RPMI7951 (cell line): ENCODE measurements at regions not wholly inside any gene's neighbourhood (a gene's known extent, or its start where the extent isn't known, plus 50 kb on each side); places are given as distances from the start of the nearest gene placed in this dataset.

Experiments used
- DNase-seq: peaks from one replicate; pipeline ENCODE4 v3.0.0-alpha.2; 2012; ENCODE audit warnings: low read depth

DNA sequence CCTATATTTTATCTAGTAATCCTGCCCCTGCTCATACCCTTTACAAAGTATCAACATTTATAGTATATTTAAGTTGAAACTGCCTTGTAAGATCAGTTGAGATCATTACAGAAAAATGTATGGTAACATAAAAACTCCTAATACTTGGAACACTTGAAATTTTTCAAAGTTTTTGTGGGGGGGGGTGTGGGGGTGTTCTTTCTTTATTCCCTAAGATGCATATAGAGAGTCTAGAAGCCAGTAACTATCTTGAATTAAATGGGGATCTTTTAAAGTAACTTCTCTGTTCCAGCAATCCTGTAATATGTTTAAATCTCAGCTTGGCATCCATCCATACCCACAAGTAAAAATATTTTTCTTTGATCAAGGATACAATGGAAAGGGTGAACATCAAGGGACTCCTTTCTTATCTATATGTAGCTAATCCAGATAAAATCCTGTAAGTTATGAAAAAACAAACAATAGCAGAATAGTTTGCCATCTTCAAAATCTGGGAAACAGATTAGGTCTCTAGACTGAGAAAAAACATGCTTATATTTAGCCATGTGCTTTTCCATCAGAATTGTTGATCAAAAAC lies 455.3 kb downstream of the MEIS1 start:
- no peak for DNase-seq

- DNase-seq: no peak
Measured at GRCh38 chr2:66895206-66895605, 460.3 kb downstream of the MEIS1 start.

GRCh38 chr2:66896131-66896530 lies 461.2 kb downstream of the MEIS1 start:
- DNase-seq: no peak

DNA sequence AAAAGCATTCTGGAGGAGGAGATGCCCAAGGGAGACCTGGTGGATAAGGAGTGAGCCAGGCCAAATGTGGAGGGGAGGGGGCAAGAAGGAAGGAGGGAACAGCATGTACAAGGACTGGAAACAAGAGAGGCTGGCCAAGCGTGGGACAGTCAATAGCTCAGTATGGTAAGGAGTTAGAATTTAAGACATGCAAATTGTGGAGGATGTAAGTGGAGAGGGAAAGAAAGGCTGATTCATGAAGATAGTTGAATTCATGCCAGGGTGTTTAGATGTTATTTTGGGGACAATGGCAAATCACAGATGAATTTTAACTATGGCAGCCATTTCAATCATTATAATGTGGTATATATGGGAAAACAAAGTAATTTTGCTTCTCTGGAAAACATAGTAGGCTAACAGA lies 462.3 kb downstream of the MEIS1 start:
- DNase-seq: peak; percentile 65

GRCh38 chr2:66897691-66898150 lies 462.8 kb downstream of the MEIS1 start:
- no peak for DNase-seq

- no peak for DNase-seq
Measured at GRCh38 chr2:66899109-66899508, 464.2 kb downstream of the MEIS1 start.

GRCh38 chr2:66899648-66900047 lies 464.7 kb downstream of the MEIS1 start:
- DNase-seq: no peak

DNA sequence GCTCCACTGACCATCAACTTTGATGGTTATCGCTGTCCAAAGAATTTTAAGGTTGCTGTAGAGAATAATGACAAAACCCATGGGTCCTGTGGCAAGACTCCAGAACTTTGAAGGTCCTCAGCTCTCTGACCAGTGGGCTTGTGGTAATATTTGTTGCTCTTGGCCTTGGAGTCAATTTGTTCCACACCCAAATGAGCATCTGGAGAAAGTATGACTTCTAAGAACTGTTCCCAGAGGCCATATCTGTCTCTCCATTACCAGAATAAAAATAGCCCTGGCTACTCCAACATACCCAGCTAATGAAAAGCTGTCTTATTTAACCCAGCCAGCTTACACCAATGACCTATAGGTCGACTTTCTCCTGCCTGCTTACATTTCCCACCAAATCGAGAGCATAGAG lies 466.4 kb downstream of the MEIS1 start:
- peak; percentile 82 for DNase-seq

GRCh38 chr2:66903183-66903582 lies 468.3 kb downstream of the MEIS1 start:
- DNase-seq: no peak

DNA sequence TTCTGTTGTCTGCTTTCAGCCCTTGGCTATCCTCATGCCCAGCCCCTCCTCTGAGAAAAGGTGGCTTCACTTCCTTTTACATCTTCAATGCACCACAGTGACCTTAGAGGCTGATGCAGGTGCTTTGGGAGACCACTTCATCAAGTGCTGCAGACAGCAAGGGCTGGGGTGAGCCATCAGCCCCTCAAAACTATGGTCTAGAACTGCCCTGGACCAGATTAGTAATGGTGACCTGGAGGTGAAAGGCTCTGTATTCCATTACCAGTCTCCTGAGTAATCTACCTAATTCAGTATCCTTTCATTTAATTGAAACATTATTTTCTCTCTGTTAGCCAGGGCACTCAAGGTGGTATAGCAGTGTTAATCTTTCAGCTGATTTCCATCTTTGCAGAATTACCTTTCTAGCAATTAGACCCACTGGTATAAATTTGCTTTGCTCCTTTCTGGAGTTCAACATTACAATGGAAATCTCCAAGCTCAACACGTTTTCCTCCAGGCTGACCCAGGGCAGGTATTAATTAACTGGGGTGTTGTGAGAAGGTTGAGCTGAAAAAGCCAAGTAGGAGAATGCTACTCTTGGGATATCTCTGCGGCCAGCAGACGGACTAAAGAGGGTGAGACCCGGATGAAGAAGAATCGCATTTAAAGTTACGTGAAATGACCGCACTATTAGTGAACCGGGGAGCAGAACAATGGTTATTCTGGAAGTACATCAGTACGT lies 469.0 kb downstream of the MEIS1 start:
- no peak for DNase-seq

- DNase-seq: no peak
Measured at GRCh38 chr2:66915237-66915636, 480.3 kb downstream of the MEIS1 start.

DNA sequence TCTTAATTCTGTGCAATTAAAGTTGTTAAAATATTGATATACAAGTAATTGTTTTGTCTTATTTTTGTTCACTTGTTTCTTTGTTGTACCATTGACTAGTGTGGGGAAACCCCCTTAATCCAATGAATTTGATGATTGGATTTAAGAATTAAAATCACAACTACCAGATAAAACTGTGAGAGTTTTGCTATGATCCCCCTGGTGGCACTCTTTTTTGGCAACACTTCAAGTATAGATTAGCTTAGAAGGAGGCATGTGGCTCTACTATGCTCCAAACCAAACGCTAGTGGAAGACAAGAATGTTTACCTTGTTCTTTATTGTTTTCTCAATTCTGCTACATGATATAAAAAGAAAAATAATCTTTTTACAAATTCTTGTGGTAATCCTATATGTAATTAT lies 477.8 kb upstream of the ETAA1 start:
- no peak for DNase-seq

DNA sequence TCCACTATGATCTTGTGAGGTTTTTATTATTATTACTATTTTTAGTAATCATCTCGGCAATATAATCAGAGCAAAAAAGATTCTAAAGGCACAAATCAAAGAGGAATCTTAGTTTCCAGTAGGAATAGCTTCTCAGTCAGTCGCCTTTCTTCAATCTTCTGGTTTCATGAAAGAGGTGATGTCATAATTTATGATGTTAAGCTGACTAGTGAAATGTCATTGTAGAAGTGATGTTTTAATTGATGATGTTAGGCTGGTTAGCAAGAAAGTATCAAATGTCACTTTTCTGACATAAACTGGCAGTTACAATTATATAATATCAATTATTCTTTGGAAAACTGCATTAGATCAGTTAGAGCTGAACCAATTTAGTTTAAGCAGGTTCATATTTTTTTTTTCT lies 476.7 kb upstream of the ETAA1 start:
- no peak for DNase-seq

DNA sequence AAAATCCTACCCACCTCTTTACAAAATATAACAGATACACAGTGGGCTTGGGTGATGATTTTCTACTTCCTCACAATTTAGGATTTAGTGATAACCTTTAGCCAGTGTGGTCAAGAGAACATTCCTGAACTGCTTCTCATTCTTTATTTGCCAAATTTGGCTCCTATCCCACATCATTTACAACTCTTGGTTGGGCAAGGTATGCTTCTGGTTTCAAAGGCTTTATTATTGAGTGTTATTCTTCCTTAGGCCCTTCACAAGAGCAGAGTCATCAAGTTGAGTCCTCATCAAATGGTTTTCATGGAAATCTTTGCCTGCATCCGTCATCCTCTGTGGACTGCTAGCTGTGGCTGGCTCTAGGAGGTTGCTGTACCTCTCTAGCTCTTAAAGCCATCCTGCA lies 472.0 kb upstream of the ETAA1 start:
- DNase-seq: peak; percentile 67

GRCh38 chr2:66926594-66927112 lies 470.5 kb upstream of the ETAA1 start:
- no peak for DNase-seq

DNA sequence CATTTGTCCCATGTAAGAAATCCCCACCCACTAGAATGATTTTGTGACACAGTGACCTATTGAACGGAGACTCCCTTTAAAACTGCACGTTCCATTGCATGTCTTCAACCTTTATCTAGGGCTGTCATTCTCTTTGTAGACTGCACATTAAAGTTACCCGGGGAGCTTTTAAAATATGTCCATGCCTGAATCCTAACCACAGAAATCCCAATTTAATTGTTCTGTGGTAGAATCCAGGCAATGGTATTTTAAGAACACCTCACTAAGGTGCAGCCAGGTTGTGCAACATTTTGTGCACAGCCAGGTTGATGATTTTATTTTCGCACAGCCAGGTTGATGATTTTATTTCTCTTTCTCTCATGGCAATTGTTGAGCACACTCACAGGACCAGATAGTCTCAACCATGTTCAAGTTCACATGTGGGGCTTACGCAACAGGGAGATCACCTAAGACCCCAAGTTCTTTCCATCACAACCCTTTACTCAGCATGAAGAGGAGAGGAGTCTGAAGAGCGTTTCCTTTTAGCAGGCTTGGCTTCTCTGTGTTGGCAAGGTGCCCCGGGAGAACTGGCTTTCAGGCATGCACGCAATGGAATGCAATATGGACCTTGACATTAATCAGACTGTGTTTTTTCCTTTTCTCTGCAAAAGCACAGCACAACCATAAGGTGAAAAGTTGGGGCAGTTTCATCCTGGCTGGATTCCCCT lies 467.3 kb upstream of the ETAA1 start:
- peak; percentile 57 for DNase-seq

- DNase-seq: no peak
Measured at GRCh38 chr2:66930339-66931220, 466.6 kb upstream of the ETAA1 start.

- DNase-seq: no peak
Measured at GRCh38 chr2:66938471-66938967, 458.6 kb upstream of the ETAA1 start.

DNA sequence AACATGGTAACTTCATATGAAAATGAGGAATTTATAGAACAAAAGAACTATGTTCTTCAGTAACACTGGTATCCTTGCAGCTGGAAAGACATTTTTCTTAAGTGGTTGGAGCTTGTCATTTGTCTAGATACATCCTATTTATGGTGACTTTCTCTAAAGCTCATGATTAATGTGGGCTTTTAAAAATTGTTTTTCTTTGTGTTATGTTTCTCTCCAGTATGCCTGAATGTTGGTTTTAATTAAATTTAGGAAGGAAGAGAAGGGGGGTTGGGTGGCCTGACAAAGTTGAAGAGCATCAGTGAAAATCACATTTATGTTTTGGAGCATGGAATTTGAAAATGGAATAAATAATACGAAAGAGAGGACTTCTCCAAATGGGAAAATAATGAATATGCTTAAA lies 457.1 kb upstream of the ETAA1 start:
- DNase-seq: no peak

DNA sequence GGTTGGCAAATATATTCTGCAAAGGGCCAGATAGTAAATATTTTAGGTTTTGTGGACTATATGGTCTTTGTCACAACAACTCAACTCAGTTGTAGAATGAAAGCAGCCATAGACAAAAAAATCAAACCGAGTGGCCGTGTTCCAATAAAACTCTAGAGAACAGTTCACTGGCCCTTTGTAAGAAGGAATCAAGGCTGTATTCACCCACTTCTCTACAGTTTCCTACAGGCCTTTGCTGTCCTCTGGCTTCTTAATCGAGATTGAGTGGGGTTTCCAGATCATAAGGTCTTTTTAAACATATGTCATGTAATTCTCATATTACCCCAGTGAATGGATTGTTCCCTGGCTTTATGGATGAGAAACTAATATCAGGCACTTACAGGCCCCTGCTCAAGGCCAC lies 448.9 kb upstream of the ETAA1 start:
- DNase-seq: no peak

DNA sequence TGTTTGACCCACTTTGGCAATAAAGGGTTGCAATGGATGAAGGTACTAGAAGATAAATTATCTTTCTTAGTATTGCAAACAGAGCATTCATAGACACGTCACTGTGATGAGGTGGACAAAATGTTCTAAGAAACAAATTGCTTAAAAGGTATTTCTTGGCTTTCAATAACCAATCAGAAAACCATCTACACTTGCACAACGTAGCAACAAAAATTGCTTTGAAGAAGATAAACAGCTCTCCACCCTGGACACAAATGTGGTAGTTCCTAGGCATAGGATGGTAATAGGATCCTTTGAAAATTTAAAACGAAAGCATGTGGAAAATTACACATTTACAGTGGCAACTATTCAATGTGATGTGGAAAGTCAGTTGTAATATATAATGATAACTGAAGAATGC lies 439.9 kb upstream of the ETAA1 start:
- no peak for DNase-seq

GRCh38 chr2:66957677-66958076 lies 439.5 kb upstream of the ETAA1 start:
- no peak for DNase-seq
